GM12873 (cell line): ENCODE measurements at regions not wholly inside any gene's neighbourhood (a gene's known extent, or its start where the extent isn't known, plus 50 kb on each side); places are given as distances from the start of the nearest gene placed in this dataset.
A peak's percentile ranks its signal among the peaks of the same experiment; 100 is the strongest.

Experiments used
- CTCF ChIP-seq: IDR thresholded peaks from 2 replicates; pipeline ENCODE4 v1.5.1; 2012; ENCODE audit warnings: low read depth, mild to moderate bottlenecking, moderate library complexity, low read length, control low read depth; ENCODE audit not compliant: insufficient read depth; ENCODE audit errors: missing control alignments

GRCh38 chr12:67069451-67070306 is 199.5 kb upstream of the CAND1 start:
- TF ChIP-seq CTCF: peak; percentile 5

- TF ChIP-seq CTCF: no peak
Measured at GRCh38 chr12:67070307-67070600, 198.9 kb upstream of the CAND1 start.

GRCh38 chr12:67070604-67071003 is 198.6 kb upstream of the CAND1 start:
- no peak for TF ChIP-seq CTCF

GRCh38 chr12:67073336-67073735 is 195.8 kb upstream of the CAND1 start:
- no peak for TF ChIP-seq CTCF

GRCh38 chr12:67074072-67074471 is 195.1 kb upstream of the CAND1 start:
- TF ChIP-seq CTCF: no peak

- TF ChIP-seq CTCF: no peak
Measured at GRCh38 chr12:67077617-67078016, 191.5 kb upstream of the CAND1 start.

GRCh38 chr12:67078957-67079356 is 190.2 kb upstream of the CAND1 start:
- no peak for TF ChIP-seq CTCF
